Epithelial cell of proximal tubule (primary cell): ENCODE measurements at regions not wholly inside any gene's neighbourhood (a gene's known extent, or its start where the extent isn't known, plus 50 kb on each side); places are given as distances from the start of the nearest gene placed in this dataset.
"Not testable (repeated sequence)": the region's sequence is repeated elsewhere in the genome, so short reads cannot be mapped to it uniquely, and the experiment has no call there.

Source experiments
- DNase-seq: peaks from one replicate; pipeline ENCODE4 v3.0.0-alpha.2; 2011; ENCODE audit warnings: low read depth
- H3K4me3 ChIP-seq: 2 replicates; pipeline ENCODE4 v1.5.1; 2011; ENCODE audit warnings: low read depth, mild to moderate bottlenecking, low read length
- TF ChIP-seq, protein P1 (sequence below): conservative IDR thresholded peaks from 2 replicates; pipeline ENCODE4 v1.5.1; 2012; ENCODE audit warnings: low read depth, mild to moderate bottlenecking, low read length

GRCh38 chr6:66533921-66534404, 826.9 kb upstream of the EYS start:
- TF ChIP-seq, protein P1, sequence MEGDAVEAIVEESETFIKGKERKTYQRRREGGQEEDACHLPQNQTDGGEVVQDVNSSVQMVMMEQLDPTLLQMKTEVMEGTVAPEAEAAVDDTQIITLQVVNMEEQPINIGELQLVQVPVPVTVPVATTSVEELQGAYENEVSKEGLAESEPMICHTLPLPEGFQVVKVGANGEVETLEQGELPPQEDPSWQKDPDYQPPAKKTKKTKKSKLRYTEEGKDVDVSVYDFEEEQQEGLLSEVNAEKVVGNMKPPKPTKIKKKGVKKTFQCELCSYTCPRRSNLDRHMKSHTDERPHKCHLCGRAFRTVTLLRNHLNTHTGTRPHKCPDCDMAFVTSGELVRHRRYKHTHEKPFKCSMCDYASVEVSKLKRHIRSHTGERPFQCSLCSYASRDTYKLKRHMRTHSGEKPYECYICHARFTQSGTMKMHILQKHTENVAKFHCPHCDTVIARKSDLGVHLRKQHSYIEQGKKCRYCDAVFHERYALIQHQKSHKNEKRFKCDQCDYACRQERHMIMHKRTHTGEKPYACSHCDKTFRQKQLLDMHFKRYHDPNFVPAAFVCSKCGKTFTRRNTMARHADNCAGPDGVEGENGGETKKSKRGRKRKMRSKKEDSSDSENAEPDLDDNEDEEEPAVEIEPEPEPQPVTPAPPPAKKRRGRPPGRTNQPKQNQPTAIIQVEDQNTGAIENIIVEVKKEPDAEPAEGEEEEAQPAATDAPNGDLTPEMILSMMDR: no peak
- no peak overlapping the region for H3K4me3 ChIP-seq

DNA sequence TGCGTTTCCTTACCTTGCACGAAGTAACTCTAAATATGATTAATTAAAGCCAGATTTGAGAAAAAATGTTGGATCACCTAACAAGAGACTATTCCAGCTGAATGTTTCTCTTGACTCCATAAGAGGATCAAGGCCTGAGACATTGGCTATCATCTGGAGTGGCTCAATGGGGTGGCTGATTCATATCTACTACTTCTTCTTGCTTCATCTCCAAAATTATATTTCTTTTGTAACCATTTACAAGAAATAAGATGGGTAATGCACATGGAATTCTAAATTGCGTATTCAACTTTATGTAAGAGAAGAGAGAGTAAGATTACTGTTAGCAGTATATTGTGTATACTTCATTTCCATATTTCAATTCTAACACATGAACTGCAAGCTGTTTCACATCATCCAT, 819.0 kb upstream of the EYS start:
- no peak for DNase-seq
- TF ChIP-seq, protein P1: no peak
- H3K4me3 ChIP-seq: no peak overlapping the region

More at GRCh38 chr6:66533921-66534404, 826.9 kb upstream of the EYS start:
- no peak for DNase-seq

DNA sequence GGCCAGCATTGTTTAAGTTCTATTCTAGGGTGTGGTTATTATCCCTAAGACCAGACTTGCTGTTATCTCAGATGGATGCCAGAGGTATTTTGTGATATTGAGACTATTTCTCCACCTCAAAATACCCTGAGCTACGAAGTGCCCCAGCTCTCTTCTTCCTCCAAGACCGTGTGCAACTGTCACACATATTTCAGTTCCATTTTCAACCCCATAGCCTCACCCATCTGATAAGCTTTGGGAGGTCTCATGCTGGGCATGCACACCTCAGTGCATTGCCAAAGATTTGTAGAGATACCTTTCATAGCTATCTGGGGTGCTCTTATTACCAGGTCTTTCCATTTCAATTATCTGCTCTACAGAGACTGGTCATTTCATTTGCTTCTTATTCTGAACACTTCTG, 815.8 kb upstream of the EYS start:
- DNase-seq: no peak
- TF ChIP-seq, protein P1: no peak
- H3K4me3 ChIP-seq: no peak overlapping the region

DNA sequence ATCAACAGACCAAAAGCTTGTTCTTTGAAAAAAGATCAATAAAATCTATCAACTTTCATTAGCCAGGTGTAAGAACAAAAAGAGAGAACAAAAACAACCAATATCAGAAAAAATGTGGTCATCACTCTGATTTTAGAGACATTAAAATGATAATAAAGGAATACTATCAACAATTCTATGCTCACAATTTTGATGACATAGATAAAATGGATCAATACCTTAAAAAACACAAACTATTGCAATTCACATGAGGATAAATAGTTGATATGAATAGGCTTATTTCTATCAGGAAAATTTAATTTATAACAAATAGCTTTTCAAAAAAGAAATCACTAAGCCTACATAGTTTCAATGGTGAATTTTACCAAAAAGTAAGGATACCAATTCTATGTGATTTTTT, 809.4 kb upstream of the EYS start:
- H3K4me3 ChIP-seq: no peak overlapping the region
- TF ChIP-seq, protein P1: no peak

DNA sequence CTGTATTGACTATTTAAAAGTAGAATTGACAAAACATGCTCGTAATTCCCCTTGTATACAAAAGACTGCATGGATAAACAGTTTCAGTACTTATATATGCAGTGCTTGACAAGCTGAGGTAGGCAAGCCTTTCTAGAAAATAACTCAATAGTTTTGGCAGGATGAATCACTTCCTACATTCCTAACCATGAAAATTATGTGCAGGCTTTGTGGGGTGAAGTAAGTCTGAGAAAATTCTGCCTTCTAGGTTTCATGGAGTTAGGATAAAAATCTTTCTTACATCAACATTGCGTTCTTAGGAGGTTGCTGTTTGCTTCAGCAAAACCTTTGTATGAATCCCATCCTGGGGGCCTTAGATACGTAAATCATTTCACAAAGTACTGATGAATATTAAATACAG, 801.4 kb upstream of the EYS start:
- DNase-seq: no peak
- TF ChIP-seq, protein P1: no peak
- H3K4me3 ChIP-seq: no peak overlapping the region

More for the DNA sequence above, 809.4 kb upstream of the EYS start:
- no peak for DNase-seq

- DNase-seq: no peak
- no peak overlapping the region for H3K4me3 ChIP-seq
- TF ChIP-seq, protein P1: no peak
Observed at GRCh38 chr6:66499851-66500250, 792.8 kb upstream of the EYS start.

- DNase-seq: no peak
- TF ChIP-seq, protein P1: peak; percentile 24
- no peak overlapping the region for H3K4me3 ChIP-seq
Observed at GRCh38 chr6:66496659-66497058, 789.6 kb upstream of the EYS start.

DNA sequence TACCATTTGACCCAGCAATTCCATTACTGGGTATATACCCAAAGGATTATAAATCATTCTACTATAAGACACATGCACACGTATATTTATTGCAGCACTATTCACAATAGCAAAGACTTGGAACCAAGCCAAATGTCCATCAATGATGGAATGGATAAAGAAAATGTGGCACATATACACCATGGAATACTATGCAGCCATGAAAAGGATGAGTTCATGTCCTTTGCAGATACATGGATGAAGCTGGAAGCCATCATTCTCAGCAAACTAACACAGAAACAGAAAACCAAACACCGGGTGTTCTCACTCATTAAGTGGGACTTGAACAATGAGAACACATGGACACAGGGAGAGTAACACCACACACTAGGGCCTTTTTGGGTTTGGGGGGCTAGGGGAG, 787.6 kb upstream of the EYS start:
- not testable (repeated sequence) for DNase-seq, H3K4me3 ChIP-seq
